HEK293 (cell line): ENCODE measurements at regions not wholly inside any gene's neighbourhood (a gene's known extent, or its start where the extent isn't known, plus 50 kb on each side); places are given as distances from the start of the nearest gene placed in this dataset.

Experiments used
- KLF16 ChIP-seq: fragments of 450-650 bp; formaldehyde crosslinking; IDR thresholded peaks from 2 replicates; pipeline ENCODE4 v1.5.1; 2017; ENCODE audit warnings: missing biosample characterization, missing genetic modification characterization
- REST ChIP-seq: fragments of 450-650 bp; formaldehyde crosslinking; IDR thresholded peaks from 2 replicates; pipeline ENCODE4 v1.5.1; 2016; ENCODE audit warnings: missing biosample characterization, missing genetic modification characterization
- TCF7L2 ChIP-seq: IDR thresholded peaks from 2 replicates; pipeline ENCODE4 v1.6.1; 2011; ENCODE audit warnings: low read depth, mild to moderate bottlenecking, inconsistent platforms, low read length, moderate library complexity, borderline replicate concordance
- YY1 ChIP-seq: fragments of 450-650 bp; formaldehyde crosslinking; IDR thresholded peaks from 2 replicates; pipeline ENCODE4 v1.5.1; 2018; ENCODE audit warnings: missing biosample characterization, missing genetic modification characterization
- ZBTB20 ChIP-seq: fragments of 450-650 bp; formaldehyde crosslinking; IDR thresholded peaks from 2 replicates; pipeline ENCODE4 v1.5.1; 2016; ENCODE audit warnings: missing biosample characterization, missing genetic modification characterization
- ZNF843 ChIP-seq: fragments of 450-650 bp; formaldehyde crosslinking; IDR thresholded peaks from 2 replicates; pipeline ENCODE4 v1.5.1; 2016; ENCODE audit warnings: missing biosample characterization, missing genetic modification characterization
- TF ChIP-seq, protein P1 (sequence below): fragments of 450-650 bp; formaldehyde crosslinking; IDR thresholded peaks from 2 replicates; pipeline ENCODE4 v1.5.1; 2016; ENCODE audit warnings: missing biosample characterization, missing genetic modification characterization
- TF ChIP-seq, protein P2 (sequence below): sonication (generic); formaldehyde crosslinking; IDR thresholded peaks from 2 replicates; pipeline ENCODE4 v1.8.1; 2022; ENCODE audit warnings: mild to moderate bottlenecking, moderate library complexity, missing genetic modification reagents
- TF ChIP-seq, protein P3 (sequence below): IDR thresholded peaks from 2 replicates; pipeline ENCODE4 v1.6.1; 2011; ENCODE audit warnings: mild to moderate bottlenecking, low read depth, low read length, borderline replicate concordance
- TF ChIP-seq, protein P4 (sequence below): fragments of 450-650 bp; formaldehyde crosslinking; IDR thresholded peaks from 2 replicates; pipeline ENCODE4 v1.5.1; 2016; ENCODE audit warnings: missing biosample characterization, missing genetic modification characterization
- TF ChIP-seq, protein P5 (sequence below): fragments of 450-650 bp; formaldehyde crosslinking; IDR thresholded peaks from 2 replicates; pipeline ENCODE4 v1.5.1; 2016; ENCODE audit warnings: missing biosample characterization, missing genetic modification characterization, borderline replicate concordance
- TF ChIP-seq, protein P6 (sequence below): fragments of 450-650 bp; formaldehyde crosslinking; IDR thresholded peaks from 2 replicates; pipeline ENCODE4 v1.5.1; 2016; ENCODE audit warnings: missing biosample characterization, missing genetic modification characterization, low read depth

DNA sequence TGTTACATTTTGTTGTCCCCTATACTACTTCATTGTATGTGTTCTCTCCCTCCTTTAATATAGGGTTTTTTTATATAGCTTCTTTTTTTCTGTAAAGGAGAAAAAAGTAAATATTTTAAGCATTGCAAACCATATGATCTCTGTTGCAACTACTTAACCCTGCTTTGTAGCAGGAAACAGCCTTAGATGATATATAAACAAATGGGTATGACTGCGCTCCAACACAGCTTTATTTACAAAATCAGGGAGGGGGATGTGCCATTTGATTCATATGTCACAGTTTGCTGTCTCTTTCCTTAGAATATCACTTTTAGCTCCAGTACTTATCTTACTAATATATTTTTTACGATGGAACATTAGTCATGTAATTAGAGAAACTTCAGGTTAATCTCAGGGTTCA is 155.2 kb upstream of the GNAI1 start:
- TF ChIP-seq, protein P1, sequence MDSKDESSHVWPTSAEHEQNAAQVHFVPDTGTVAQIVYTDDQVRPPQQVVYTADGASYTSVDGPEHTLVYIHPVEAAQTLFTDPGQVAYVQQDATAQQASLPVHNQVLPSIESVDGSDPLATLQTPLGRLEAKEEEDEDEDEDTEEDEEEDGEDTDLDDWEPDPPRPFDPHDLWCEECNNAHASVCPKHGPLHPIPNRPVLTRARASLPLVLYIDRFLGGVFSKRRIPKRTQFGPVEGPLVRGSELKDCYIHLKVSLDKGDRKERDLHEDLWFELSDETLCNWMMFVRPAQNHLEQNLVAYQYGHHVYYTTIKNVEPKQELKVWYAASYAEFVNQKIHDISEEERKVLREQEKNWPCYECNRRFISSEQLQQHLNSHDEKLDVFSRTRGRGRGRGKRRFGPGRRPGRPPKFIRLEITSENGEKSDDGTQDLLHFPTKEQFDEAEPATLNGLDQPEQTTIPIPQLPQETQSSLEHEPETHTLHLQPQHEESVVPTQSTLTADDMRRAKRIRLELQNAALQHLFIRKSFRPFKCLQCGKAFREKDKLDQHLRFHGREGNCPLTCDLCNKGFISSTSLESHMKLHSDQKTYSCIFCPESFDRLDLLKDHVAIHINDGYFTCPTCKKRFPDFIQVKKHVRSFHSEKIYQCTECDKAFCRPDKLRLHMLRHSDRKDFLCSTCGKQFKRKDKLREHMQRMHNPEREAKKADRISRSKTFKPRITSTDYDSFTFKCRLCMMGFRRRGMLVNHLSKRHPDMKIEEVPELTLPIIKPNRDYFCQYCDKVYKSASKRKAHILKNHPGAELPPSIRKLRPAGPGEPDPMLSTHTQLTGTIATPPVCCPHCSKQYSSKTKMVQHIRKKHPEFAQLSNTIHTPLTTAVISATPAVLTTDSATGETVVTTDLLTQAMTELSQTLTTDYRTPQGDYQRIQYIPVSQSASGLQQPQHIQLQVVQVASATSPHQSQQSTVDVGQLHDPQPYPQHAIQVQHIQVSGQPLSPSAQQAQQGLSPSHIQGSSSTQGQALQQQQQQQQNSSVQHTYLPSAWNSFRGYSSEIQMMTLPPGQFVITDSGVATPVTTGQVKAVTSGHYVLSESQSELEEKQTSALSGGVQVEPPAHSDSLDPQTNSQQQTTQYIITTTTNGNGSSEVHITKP (tag by site-specific recombination) = no peak
- TF ChIP-seq, protein P2, sequence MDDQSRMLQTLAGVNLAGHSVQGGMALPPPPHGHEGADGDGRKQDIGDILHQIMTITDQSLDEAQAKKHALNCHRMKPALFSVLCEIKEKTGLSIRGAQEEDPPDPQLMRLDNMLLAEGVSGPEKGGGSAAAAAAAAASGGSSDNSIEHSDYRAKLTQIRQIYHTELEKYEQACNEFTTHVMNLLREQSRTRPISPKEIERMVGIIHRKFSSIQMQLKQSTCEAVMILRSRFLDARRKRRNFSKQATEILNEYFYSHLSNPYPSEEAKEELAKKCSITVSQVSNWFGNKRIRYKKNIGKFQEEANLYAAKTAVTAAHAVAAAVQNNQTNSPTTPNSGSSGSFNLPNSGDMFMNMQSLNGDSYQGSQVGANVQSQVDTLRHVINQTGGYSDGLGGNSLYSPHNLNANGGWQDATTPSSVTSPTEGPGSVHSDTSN = no peak
- TF ChIP-seq, protein P3, sequence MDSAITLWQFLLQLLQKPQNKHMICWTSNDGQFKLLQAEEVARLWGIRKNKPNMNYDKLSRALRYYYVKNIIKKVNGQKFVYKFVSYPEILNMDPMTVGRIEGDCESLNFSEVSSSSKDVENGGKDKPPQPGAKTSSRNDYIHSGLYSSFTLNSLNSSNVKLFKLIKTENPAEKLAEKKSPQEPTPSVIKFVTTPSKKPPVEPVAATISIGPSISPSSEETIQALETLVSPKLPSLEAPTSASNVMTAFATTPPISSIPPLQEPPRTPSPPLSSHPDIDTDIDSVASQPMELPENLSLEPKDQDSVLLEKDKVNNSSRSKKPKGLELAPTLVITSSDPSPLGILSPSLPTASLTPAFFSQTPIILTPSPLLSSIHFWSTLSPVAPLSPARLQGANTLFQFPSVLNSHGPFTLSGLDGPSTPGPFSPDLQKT = no peak
- TF ChIP-seq, protein P4, sequence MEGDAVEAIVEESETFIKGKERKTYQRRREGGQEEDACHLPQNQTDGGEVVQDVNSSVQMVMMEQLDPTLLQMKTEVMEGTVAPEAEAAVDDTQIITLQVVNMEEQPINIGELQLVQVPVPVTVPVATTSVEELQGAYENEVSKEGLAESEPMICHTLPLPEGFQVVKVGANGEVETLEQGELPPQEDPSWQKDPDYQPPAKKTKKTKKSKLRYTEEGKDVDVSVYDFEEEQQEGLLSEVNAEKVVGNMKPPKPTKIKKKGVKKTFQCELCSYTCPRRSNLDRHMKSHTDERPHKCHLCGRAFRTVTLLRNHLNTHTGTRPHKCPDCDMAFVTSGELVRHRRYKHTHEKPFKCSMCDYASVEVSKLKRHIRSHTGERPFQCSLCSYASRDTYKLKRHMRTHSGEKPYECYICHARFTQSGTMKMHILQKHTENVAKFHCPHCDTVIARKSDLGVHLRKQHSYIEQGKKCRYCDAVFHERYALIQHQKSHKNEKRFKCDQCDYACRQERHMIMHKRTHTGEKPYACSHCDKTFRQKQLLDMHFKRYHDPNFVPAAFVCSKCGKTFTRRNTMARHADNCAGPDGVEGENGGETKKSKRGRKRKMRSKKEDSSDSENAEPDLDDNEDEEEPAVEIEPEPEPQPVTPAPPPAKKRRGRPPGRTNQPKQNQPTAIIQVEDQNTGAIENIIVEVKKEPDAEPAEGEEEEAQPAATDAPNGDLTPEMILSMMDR (tag by site-specific recombination) = no peak
- TF ChIP-seq, protein P5, sequence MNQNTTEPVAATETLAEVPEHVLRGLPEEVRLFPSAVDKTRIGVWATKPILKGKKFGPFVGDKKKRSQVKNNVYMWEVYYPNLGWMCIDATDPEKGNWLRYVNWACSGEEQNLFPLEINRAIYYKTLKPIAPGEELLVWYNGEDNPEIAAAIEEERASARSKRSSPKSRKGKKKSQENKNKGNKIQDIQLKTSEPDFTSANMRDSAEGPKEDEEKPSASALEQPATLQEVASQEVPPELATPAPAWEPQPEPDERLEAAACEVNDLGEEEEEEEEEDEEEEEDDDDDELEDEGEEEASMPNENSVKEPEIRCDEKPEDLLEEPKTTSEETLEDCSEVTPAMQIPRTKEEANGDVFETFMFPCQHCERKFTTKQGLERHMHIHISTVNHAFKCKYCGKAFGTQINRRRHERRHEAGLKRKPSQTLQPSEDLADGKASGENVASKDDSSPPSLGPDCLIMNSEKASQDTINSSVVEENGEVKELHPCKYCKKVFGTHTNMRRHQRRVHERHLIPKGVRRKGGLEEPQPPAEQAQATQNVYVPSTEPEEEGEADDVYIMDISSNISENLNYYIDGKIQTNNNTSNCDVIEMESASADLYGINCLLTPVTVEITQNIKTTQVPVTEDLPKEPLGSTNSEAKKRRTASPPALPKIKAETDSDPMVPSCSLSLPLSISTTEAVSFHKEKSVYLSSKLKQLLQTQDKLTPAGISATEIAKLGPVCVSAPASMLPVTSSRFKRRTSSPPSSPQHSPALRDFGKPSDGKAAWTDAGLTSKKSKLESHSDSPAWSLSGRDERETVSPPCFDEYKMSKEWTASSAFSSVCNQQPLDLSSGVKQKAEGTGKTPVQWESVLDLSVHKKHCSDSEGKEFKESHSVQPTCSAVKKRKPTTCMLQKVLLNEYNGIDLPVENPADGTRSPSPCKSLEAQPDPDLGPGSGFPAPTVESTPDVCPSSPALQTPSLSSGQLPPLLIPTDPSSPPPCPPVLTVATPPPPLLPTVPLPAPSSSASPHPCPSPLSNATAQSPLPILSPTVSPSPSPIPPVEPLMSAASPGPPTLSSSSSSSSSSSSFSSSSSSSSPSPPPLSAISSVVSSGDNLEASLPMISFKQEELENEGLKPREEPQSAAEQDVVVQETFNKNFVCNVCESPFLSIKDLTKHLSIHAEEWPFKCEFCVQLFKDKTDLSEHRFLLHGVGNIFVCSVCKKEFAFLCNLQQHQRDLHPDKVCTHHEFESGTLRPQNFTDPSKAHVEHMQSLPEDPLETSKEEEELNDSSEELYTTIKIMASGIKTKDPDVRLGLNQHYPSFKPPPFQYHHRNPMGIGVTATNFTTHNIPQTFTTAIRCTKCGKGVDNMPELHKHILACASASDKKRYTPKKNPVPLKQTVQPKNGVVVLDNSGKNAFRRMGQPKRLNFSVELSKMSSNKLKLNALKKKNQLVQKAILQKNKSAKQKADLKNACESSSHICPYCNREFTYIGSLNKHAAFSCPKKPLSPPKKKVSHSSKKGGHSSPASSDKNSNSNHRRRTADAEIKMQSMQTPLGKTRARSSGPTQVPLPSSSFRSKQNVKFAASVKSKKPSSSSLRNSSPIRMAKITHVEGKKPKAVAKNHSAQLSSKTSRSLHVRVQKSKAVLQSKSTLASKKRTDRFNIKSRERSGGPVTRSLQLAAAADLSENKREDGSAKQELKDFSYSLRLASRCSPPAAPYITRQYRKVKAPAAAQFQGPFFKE = no peak
- no peak for TF ChIP-seq TCF7L2
- no peak for TF ChIP-seq REST (tag by site-specific recombination)
- no peak for TF ChIP-seq ZNF843 (tag by site-specific recombination)
- TF ChIP-seq KLF16 (tag by site-specific recombination) = no peak
- TF ChIP-seq ZBTB20 (tag by site-specific recombination) = no peak
- TF ChIP-seq YY1 = no peak
- TF ChIP-seq, protein P6, sequence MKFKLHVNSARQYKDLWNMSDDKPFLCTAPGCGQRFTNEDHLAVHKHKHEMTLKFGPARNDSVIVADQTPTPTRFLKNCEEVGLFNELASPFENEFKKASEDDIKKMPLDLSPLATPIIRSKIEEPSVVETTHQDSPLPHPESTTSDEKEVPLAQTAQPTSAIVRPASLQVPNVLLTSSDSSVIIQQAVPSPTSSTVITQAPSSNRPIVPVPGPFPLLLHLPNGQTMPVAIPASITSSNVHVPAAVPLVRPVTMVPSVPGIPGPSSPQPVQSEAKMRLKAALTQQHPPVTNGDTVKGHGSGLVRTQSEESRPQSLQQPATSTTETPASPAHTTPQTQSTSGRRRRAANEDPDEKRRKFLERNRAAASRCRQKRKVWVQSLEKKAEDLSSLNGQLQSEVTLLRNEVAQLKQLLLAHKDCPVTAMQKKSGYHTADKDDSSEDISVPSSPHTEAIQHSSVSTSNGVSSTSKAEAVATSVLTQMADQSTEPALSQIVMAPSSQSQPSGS = no peak
